HG03354 (cell line): ENCODE measurements at regions not wholly inside any gene's neighbourhood (a gene's known extent, or its start where the extent isn't known, plus 50 kb on each side); places are given as distances from the start of the nearest gene placed in this dataset.
"Not testable (repeated sequence)": the region's sequence is repeated elsewhere in the genome, so short reads cannot be mapped to it uniquely, and the experiment has no call there.

ENCODE experiments used
- ATAC-seq: cut with Tn5 transposase; IDR thresholded peaks from one replicate; pipeline ENCODE4 v1.9.1; 2021; ENCODE audit warnings: mild to moderate bottlenecking; ENCODE audit not compliant: unreplicated experiment, poor library complexity, severe bottlenecking

DNA sequence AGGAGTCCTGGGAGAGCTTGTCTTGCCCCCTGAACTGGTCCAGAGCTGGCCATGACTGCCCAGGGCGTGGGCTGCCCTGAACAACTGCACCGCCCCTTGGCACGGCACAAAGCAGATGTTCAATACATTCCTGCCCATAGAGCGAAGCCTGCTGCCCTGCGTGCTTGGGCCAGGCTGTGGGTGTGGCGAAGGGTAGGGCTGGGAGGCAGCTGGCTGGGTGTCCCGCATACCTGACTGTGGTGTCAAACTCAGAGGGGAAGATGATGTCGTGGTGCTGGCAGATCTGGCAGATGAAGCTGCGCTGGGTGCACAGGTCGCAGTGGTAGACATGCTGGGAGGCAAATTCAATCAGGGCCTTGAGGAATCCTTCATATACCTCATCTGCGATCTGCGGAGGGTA, 124.2 kb upstream of the SMURF2 start:
- no peak for ATAC-seq

DNA sequence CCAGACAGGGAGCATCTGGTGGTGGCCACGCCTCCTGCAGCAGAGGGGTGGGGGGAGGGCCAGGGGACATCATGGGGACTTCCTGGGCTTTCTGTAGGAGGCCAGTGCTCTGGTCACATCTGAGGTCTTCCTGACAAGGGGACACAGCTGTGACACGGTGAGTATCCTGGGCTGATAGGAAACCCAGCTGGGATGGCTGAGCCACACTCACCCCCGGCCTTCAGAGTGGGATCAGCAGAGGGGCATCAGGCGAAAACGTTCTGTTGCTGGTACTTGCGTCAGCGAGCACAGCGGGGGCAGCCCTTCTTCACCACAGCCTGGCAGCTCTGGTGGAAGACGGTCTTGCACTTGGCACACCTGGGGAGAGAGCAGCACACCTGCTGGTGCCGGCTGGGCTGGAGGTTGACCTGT, 122.9 kb upstream of the SMURF2 start:
- ATAC-seq, result no peak

DNA sequence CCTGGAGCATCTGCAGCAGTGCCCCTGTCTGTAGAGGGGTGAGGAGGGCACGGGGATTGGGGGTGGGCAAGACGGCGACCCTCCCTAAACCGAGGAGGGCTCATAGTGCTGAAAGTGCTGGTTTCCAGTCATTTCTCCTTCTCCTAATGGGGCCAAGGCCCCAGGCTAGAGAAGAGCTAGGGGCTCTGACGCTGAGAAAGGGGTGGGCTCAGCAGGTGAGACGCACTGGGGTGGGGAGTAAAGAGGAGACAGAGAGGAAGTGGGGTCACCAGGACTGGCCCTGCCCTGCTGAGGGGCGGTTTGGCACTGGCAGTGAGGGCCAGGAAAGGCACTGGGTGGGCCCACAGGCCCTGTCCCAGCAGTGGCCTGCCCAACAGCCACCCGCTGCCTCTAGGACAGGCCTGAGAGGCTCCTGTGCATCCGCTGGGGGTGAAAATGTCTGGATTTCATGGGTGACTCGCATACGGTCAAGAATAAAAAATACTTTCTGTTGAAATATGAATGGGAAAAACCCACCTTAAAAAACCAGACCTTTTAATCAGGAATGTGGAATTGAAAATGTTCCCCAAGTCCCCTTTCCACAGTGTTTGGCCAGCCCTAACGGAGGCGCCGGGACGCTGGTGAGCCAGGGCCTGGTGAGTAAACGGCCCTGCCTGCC, 122.4 kb upstream of the SMURF2 start:
- no peak for ATAC-seq

DNA sequence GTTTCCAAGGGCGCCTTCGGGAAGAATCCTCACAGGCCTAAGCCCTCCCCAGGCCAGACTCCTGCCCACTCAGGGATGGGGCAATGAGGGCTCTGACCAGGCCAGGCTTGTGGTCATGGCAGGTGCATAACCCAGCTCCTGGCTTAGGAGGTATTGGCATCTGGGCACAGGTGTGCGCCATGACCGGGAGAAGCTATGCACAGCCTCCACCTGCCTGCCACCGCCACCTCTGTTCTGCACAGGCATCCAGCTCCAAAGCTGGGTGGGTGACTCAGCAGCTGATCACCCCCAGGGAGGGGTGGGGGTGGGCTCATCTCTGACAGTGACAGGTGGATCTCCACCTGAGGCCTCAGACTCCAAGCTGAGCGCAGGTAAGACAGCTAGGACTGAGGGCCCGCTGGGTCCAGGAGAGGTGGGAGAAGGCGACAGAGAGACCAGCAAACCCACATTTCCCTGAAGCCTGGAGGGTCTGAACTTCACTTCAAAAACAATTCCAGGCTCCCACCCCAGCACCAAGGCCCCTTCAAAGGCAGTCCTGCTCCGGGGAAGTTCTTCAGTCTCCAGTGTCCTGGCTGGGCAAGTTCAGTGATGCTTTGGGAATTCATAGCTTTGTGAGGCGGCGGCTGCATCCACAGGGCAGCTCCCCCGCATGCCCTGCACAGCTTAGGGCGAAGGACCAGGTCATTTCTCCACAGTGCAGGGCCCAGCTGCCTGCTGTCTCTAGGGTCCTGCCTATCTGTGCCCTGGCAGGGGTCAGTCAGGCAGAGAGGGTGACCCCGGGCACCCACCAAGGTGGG, 121.6 kb upstream of the SMURF2 start:
- no peak for ATAC-seq

DNA sequence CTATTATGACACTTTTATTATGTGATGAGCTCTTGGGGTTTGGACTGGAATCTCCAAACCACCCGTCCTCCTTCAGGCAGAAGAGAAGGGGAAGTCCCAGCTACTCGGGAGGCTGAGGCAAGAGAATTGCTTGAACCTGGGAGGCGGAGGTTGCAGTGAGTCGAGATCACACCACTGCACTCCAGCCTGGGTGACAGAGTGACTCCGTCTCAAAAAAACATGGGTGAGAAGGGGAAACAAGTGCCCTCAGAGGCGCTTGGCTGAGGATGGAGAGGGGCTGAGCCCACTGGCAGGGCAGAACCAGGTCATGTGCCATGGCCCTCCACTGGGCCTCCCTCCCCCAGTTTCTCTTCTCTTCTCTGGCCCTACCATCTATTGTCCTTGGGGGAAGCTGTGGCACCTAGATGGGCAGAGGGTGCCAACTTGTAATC, 120.9 kb upstream of the SMURF2 start:
- ATAC-seq, result no peak

DNA sequence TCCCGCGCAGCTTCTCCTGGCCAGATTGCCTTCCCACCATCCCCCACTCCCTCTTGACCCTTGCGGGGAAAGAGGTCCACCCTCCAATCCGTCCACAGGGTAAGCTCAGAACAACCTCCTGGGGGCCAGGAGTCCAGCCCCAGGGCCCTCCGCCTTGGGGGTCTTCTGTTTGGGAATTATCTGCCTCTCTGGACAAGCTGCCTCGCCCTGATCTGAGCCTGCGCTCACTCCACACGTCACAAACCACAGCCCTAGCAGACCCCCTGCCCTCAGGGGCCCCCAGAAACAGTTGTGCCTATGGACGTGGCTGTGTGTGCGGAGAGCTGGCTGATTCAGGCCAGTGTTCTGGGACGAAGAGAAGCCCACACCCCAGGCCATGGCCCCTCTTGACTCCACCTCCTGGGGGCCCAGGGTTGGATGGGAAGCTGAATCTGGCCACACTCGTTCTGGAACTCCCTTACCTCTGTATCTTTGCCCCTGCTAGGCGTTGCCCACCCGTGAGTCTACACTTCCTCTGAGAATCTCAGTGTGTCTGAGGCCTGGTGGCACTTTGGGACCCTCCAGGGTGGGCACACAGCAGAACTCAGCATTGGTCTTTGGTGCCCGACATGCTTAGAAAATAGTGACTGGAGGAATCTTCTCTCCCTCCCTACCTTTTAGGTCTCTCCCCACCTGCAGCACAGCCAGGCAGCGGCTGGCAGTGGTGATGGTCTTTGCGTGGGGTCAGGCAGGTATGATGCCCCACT, 119.9 kb upstream of the SMURF2 start:
- ATAC-seq, result no peak

DNA sequence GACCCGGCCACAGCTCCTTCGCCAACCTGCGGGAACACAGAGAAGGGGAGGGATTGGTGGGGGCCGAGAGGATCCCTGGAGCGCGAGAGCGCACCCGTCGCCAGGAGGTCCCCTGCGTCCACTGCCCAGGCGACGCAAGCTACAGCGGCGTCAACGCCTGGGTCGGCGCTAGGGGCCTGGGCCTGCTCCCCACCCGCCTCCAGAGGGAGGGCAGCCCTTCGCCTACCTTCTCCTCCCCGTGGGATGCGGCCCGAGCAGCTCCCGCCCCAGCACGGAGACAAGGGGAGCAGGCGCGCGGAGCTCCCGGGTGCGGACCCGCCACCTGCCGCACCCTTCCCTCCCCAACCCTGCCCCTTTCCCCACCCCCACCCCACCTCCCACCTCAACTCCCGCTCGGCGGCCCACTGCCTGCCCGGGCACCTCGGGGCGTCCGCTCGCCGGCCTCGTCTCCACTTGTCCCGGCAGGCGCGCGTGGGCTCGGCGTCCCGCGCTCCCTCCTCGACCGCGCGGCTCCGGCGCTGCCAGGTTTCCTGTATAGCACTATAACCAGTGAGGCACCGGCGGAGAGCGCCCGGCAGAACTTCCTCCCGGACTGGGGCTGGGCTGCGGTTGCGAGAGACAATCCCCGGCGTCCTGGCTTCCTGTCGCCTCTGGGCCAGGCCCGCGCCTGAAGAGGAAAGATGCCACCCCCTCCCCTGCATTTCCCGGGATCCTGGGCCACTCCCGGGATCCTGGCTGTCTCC, 119.1 kb upstream of the SMURF2 start:
- ATAC-seq, result no peak

DNA sequence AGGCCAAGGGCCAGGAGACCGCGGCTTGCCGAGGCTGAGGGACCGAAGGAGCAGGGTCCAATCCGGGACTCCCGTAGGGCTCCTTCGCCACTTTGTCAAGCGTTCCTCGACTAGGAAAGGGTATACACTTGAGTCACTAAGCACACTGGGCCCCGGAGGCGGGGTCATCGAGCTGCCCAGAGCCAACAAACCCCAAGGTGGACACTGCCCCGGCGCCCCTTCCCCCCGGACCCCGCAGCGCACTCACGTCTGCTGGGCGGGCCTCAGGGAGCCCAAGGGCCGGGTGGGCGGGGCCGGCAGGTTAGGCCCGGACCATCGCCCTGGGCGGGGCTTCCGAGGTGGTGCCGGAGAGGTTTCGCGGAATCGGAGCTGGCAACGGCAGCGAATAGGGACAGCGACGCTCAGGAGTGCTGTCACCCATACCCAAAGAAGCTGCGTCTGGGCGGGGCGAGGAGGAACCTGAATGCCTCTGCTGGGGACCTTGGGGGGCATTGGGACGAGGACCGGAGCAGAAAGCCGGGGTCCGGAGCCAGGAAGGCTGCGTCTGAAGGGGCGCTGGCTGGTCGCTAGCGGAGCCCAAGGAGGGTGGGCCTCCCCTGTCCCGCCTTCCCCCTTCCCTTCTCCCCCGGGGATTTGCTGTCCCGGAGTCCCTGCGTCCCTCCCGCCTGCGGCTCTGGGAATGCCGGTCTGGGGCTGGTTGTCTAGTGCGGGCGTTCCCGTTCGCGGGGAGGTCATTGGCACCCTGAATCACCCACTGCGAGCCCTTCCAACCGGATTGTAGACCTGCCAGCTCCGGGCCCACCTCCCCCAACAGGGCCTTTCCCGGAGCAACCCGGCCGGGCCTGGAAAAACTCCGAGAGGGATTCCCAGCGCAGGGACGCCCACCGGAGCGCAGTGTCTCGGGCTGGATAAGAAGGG, 118.2 kb upstream of the SMURF2 start:
- no peak for ATAC-seq

DNA sequence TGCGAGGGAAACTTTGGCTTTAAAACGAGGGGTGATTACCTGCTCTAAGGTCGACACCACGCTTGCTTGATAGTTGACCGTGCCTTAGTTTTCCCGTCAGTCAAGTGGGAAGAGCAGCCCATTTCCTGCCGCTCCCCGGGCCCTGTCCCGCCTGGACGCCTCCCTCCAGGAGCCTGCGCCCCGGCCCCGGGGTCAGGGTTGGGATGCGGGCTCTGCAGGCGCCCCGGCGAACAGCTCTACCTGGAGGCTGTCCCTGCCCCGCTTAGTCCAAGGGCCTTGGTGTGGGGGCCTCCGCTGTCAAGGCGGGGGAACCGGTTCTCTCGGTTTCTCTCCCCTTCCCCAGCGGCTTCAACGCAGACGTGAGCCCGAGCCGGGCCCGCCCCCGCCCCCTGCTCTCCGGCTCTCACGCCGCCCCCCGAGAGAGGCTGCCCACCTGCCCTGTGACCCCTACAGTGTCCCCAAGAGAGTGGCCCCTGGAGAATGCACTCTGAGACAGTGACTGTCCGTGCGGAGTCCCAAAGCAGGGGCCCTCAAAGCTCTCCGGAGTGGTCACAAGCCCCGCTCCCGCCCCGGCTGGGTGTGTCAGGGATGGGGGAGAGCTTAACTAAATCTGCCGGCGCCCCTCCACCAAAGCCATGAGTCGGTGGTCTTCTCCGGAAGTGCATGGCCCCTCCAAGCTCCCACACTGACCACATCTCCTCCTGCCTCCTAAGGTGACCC, 117.4 kb upstream of the SMURF2 start:
- no peak for ATAC-seq

DNA sequence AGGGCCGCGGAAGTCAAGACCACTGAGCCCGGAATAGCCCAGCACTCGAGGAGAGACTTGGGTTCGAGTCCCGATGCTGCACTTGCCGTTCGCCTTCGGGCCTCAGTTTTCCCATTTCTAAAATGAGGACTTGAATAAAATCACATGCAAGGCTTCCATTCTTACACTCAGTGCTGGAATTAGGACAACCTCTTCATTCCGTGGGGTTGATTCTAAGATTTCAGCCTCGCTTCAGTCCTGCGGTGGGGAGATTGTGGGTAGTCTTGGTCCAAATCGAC, 116.9 kb upstream of the SMURF2 start:
- ATAC-seq, result not testable (repeated sequence)

DNA sequence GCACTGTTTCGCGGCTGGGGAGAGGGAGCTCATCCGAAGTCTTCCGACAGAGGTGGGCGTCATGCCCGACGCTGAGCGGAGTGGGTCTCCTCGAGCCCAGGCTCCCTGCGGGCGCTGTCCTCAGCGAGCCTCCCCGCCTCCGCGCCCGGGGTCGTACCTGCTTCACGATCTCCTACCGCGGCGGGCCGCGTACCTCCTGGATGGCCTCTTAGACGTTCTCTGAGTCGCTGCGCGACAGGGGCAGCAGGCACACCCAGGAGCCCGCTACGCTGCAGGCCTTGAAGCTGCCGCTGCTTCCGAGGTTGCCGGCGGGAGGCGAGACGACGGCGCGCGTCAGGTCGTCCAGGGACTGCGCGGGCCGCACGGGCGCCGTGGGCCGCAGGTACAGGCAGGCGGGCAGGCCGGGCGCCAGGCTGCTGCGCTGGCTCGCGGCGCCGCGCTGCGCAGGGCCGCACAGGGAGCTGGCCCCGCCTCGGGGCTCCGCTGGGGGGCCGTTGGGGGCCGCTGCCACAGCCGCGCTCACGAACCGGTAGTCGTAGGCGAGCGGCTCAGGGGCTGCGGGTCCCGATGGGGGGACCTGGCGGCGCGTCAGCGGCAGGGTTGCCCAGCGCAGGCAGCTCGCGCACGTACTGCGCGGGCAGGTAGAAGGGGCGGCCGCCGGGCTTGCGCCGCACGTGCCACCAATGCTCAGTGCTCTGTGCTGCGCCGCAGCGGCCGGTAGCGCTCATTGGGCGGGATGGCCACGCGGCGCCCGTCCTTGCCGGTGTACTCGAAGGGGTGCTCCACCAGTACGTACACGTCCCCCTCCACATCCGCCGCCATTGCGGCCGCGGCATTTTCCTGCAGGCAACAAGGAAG, 116.4 kb upstream of the SMURF2 start:
- no peak for ATAC-seq

DNA sequence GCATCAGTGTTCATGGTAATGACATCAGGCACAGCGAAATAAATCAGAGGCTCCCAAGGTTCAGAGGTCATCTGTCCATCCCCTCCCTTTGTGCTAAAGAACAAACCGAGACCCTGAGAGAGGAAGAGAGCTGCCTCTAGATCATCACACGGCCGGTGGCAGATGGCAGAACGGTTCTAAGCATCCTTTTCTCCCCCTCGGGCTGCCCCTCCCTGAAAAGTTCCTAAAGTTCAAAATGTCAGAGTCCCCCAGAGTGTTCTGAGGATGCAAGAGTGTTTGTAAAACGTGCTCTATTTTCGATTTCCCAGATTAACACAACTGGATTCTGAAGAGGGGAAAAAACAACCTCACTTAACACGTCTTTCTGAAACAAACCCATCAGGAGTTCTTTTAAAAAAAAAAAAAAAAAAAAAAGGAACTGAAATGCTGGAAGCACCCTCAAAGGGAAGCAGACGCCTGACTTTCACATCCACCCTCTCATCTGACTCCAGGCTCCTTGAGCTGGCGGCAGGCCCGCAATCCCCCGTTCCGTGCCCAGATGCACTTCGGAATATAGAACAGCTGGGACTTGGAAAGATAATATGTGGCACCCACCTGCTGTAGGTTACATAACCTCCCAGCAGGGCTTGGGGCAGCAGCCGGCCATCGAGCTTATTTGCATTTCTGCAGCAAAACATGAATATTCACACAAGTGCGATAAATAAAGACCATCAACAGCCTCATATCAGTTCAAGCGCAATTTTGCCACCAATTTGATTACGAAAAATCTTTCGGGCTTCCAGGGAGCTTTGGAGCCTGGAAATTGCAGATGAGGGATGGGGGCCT, 115.5 kb upstream of the SMURF2 start:
- no peak for ATAC-seq

DNA sequence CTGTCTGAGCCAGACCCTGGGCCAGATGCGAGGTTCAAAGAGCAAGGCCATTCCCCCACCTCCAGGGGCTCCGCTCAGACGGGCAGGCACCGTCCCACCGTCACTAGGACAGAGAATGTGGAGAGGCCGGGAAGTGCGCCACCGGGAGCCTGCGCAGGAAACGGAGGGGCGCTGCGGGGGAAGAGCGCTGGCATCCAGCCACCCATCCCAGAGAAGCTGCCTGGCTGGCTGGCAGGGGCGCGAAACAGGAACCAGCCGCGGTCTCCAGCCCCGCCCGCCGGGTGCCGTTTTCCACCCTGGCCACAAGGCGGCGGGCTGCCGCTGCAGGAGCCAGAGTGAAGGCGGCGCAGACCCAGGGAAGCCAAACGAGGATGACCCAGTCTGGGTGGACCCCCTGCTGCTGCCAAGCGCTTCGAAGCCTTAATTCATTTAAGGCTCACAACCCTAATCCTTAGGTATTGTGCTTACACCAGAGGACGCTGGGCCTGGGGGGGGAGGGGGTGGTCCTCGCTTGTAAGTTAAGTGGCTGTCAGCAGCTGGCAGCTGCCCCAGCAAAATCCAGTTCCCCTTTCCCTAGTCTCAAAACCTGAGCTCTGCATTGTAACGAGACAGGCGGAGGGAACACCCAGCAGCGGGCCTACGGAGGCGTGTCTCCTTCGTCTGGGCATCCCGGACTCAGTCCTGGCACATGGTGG, 114.8 kb upstream of the SMURF2 start:
- ATAC-seq, result peak; percentile 70

DNA sequence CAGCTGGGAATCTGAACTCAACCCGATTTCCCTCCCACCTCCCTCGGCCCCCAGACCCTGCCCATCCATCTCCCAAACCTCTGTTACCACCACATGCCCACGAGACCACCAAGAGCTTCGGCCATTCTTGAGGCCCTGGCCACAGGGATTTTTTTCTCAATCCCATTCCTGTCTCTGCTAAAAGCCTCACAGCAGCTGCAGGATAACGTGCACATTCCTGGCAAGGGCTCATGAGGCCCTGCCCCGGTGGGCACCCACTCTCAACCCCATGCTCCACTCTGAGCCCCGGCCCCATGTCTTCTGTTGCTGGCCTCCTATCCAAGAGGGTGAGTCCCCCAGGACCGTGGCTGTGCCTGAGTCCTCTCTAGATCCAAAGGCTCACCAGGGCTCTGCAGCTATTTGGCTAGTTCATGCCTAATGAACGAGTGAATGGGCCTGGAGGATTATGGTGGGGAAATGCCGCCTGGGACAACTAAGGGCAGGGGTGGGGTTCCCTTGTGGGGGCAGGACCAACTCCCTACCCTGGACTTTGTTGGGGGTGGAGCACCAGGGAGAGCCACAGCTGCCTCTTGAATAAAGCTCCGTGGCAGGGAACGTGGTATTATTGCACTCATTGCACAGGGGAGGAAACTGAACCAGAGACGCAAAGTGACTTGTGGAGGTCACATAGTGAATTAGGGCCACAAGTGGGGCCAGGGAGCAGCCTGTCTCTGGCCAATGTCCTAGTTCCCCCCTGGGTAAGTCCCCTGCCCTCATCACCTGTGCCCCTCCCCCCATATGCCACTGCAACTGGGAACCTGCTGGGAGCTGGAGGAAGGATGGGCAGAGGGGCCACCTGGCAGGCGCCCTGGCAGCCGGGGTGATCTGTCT, 113.8 kb upstream of the SMURF2 start:
- no peak for ATAC-seq

DNA sequence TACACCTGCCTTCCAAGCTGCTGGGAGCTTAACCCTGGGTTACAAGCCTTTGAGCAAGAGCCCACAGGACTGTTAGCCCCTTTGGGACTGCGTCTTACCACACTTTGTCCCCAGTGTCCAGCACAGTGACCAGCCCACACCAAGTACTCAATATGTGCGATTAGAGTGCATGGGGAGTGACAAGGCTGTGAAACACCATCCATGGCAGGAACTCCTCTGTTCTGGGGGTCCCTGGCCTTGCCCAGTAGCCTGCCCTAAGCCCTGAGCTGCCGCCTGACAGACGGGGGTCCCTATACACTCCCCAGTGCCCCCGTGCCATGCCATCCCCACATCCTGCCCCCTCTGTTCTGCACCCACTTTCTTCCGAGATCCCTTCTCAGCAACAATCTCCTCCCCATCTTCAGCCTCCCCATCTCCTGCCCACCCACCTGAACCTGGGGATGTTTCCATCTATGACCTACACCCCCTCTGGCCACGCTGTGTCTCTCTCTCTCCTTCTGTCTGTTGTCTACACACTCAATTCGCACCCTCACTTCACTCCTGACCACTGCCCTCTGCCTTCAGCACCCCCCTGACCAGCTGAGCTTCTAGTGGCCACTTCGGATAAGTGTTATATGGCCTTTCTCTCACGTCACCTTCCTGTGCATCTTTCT, 112.9 kb upstream of the SMURF2 start:
- ATAC-seq, result no peak
